ENCODE measurements at regions not wholly inside any gene's neighbourhood (a gene's known extent, or its start where the extent isn't known, plus 50 kb on each side); places are given as distances from the start of the nearest gene placed in this dataset.

- no peak for TF ChIP-seq CTCF (IDR thresholded peaks at IDR 0.05)
- TF ChIP-seq POLR2A (IDR thresholded peaks at IDR 0.05), result no peak
- TF ChIP-seq POLR2AphosphoS5 (IDR thresholded peaks at IDR 0.05), result no peak
These were observed 60.6 kb upstream of the LMO4 start for GRCh38 chr1:87268111-87268510.

Measured in breast epithelium (tissue), 3 donors.